Lung (tissue), 11 donors: ENCODE measurements at regions not wholly inside any gene's neighbourhood (a gene's known extent, or its start where the extent isn't known, plus 50 kb on each side); places are given as distances from the start of the nearest gene placed in this dataset.

Experiments used
- ATAC-seq: fragments of 200-7000 bp; cut with Tn5 transposase; one replicate; pipeline ENCODE4 v1.9.1; 2020; ENCODE audit warnings: moderate number of reproducible peaks; ENCODE audit not compliant: insufficient read depth, low FRiP score
- DNase-seq, 3 donors: peaks; one replicate each; pipeline ENCODE4 v3.0.0-alpha.2; 2013 to 2017
- H3K27ac ChIP-seq, 2 donors: one replicate each; pipeline ENCODE4 v1.5.1; 2013; ENCODE audit warnings: mild to moderate bottlenecking in 2 of 2, moderate library complexity in 2 of 2, control low read depth in 1 of 2, inconsistent platforms in 1 of 2, low read depth in 1 of 2, low read length in 1 of 2
- H3K27me3 ChIP-seq, 3 donors: one replicate each; pipeline ENCODE4 v1.5.1; 2013; ENCODE audit warnings: low read length in 2 of 3; ENCODE audit not compliant: control insufficient read depth in 3 of 3, insufficient read depth in 3 of 3
- H3K36me3 ChIP-seq, 4 donors: one replicate each; pipeline ENCODE4 v1.5.1; 2013; ENCODE audit warnings: low read length in 4 of 4, mild to moderate bottlenecking in 1 of 4, moderate library complexity in 1 of 4; ENCODE audit not compliant: control insufficient read depth in 4 of 4, insufficient read depth in 4 of 4
- H3K4me1 ChIP-seq, 5 donors: one replicate each; pipeline ENCODE4 v1.5.1; 2013; ENCODE audit warnings: low read length in 5 of 5, mild to moderate bottlenecking in 2 of 5, moderate library complexity in 1 of 5; ENCODE audit not compliant: control insufficient read depth in 5 of 5, insufficient read depth in 5 of 5
- H3K4me3 ChIP-seq: one replicate; pipeline ENCODE4 v1.5.1; 2013; ENCODE audit warnings: mild to moderate bottlenecking, control low read depth, moderate library complexity
- H3K9ac ChIP-seq, 2 donors: one replicate each; pipeline ENCODE4 v1.5.1; 2013; ENCODE audit warnings: low read length in 2 of 2, control low read depth in 1 of 2; ENCODE audit not compliant: insufficient read depth in 1 of 2
- H3K9me3 ChIP-seq, 4 donors: one replicate each; pipeline ENCODE4 v1.5.1; 2013; ENCODE audit warnings: low read length in 3 of 4, mild to moderate bottlenecking in 1 of 4, moderate library complexity in 1 of 4; ENCODE audit not compliant: control insufficient read depth in 4 of 4, insufficient read depth in 3 of 4
- CTCF ChIP-seq: IDR thresholded peaks from 2 replicates; pipeline ENCODE4 v1.5.1; 2012; ENCODE audit warnings: mild to moderate bottlenecking; ENCODE audit errors: control extremely low read depth, extremely low read depth
- WGBS, 2 donors: extraction: QIAGEN DNeasy Blood & Tissue Kit; methylation state at CpG; one replicate each; pipeline ENCODE4 v1.1.7; 2013; 5-methylcytosine and 5-hydroxymethylcytosine counted together
- donor health status: control.
- donor health status: control.
- donor health status: Bipolar disorder and iron deficiency.
- donor health status: healthy.
- donor health status: DM: yes; HTN: yes; CAD: no.

DNA sequence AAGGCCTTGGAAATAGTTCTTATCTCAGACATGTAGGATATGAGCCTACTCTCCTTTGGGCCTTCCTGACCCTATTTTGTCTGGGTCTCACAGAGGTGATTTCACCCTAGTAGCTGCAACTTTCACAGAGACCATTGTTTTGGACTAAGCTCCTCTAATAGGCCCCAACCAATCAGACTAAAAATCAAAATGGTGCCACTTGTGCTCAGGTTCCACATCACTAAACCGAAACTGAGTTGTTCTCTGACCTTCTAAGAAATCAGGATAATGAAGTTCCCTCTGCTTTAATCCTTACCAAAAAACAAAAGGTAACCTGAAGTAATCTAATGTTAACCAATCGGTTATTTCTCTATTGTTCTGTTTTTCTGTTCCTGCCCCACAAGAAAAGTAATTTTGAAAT, 143.6 kb downstream of the CD24 start:
- DNase-seq (no peak), ATAC-seq (no peak)
- Histone ChIP-seq H3K27ac (no peak overlapping the region), H3K9me3 (peaks cover 0 to 4% (median 0%) of the 10 kb centered on the region in 4 donors), H3K4me1 (no peaks in the 10 kb centered on the region), H3K27me3 (no peaks in the 10 kb centered on the region), H3K9ac (no peak overlapping the region), H3K36me3 (no peaks in the 10 kb centered on the region), H3K4me3 (no peak overlapping the region)
- no peak for TF ChIP-seq CTCF
- WGBS, 2 donors = 68 to 83% methylated on average over 2 of the region's 2 CpGs

DNA sequence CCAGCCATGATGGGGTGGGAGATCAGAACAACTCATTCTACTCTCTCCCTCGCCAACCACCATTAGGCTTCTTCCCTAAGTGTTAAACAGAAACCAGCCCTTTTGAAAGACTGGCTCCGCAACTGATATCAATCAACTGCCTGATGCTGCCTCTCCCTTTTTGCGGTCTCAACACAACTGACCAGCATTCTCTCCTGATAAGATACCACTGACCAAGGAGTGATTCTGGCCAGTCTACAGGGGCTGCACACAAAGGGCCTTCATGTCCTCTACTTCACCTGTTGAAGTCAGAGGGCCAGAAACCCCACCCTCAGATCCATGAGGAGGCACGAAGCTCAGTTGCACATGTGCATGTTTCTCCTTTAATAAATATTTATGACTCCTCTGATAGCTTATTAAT, 145.1 kb downstream of the CD24 start:
- H3K4me1 ChIP-seq = no peaks in the 10 kb centered on the region
- no peak overlapping the region for H3K4me3 ChIP-seq
- H3K36me3 ChIP-seq = no peaks in the 10 kb centered on the region
- peaks cover 0 to 4% (median 0%) of the 10 kb centered on the region in 4 donors for H3K9me3 ChIP-seq
- DNase-seq = no peak
- H3K27ac ChIP-seq = no peak overlapping the region
- no peaks in the 10 kb centered on the region for H3K27me3 ChIP-seq
- ATAC-seq = no peak
- no peak for TF ChIP-seq CTCF
- 70 to 75% methylated on average over 4 of the region's 4 CpGs for WGBS, 2 donors
- H3K9ac ChIP-seq = no peak overlapping the region

DNA sequence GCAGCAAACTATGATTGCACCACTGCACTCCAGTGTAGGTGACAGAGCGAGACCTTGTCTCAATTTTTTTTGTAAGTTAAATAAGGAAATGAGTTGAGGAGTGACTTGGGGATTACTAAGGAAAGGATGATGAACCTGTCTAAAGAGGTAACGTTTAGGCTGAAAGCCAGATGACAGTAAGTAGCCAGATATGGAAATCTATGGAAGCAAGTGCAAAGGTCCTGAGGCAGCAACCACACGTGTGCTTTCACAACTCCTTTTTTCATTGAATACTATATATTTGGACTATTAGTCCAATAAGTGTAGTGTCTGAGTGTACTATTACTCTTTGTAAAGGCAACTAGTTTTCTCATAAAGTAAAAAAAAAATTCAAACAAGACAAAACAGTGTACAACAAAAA, 147.4 kb downstream of the CD24 start:
- no peak overlapping the region for H3K9ac ChIP-seq
- DNase-seq (no peak), ATAC-seq (no peak)
- H3K4me1 ChIP-seq = no peaks in the 10 kb centered on the region
- no peaks in the 10 kb centered on the region for H3K27me3 ChIP-seq
- TF ChIP-seq CTCF = no peak
- 90 to 92% methylated on average over 3 of the region's 3 CpGs for WGBS, 2 donors
- no peak overlapping the region for H3K27ac ChIP-seq
- H3K36me3 ChIP-seq = no peaks in the 10 kb centered on the region
- H3K4me3 ChIP-seq = no peak overlapping the region
- H3K9me3 ChIP-seq = peaks cover 0 to 4% (median 0%) of the 10 kb centered on the region in 4 donors

DNA sequence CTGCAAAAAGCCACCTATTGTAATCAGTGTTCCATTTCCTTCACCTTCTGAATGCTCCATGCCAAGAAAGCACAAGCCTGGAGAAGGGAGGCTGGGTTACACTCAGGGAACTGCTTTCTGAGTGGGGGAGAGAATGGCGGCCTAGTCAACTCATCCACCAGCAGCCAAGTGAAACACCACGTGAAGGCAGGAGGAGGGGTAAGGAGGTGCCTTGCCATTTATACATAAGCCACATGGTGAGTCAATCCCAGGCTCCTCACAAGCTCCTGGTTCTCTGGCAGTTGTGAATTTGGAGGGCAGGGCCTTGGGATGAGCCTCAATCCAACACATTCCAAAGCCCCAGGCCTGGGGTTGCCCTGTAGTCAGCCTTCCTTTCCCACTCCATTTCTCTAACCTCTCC, 149.4 kb downstream of the CD24 start:
- Histone ChIP-seq H3K36me3 (no peaks in the 10 kb centered on the region), H3K27me3 (no peaks in the 10 kb centered on the region)
- 88 to 97% methylated on average over 2 of the region's 2 CpGs for WGBS, 2 donors

More for the DNA sequence above, 149.4 kb downstream of the CD24 start:
- Histone ChIP-seq H3K9me3 (peaks cover 0 to 4% (median 0%) of the 10 kb centered on the region in 4 donors), H3K4me3 (no peak overlapping the region), H3K4me1 (no peaks in the 10 kb centered on the region), H3K27ac (no peak overlapping the region), H3K9ac (no peak overlapping the region)
- DNase-seq (no peak), ATAC-seq (no peak)
- TF ChIP-seq CTCF = no peak
